Endothelial cell of umbilical vein (primary cell): ENCODE measurements at regions not wholly inside any gene's neighbourhood (a gene's known extent, or its start where the extent isn't known, plus 50 kb on each side); places are given as distances from the start of the nearest gene placed in this dataset.

Source experiments
- BruUV-seq: library from RNA; stranded (reverse); fragments of 400-500 nt; replicated peaks from 2 replicates; lab custom pipeline; 2021; lab: Mats Ljungman, UMichigan
- CTCF ChIA-PET: fragments of 300-600, 350-600 bp; sonication (Branson Sonifier 250); formaldehyde crosslinking; loops from one replicate; lab custom pipeline; 2021; ENCODE audit warnings: antibody characterized with exemption, inconsistent platforms; lab: Charles Lee
- POLR2A ChIA-PET: fragments of 300-600, 350-600 bp; sonication (Branson Sonifier 250); formaldehyde crosslinking; loops from one replicate; lab custom pipeline; 2021; ENCODE audit warnings: antibody characterized with exemption, inconsistent platforms; lab: Charles Lee
- DNase-seq: peaks from one replicate; pipeline ENCODE4 v3.0.0-alpha.2; 2011; ENCODE audit warnings: low read depth, low spot score
- FAIRE-seq: peaks from 2 replicates; lab custom pipeline; 2011; peaks lifted over from hg19 to GRCh38; lab: Jason Lieb, UNC
- H2AFZ ChIP-seq: 2 replicates; pipeline ENCODE4 v1.6.0; 2012; ENCODE audit warnings: low read depth, low read length, control low read depth, inconsistent platforms
- H3K27ac ChIP-seq: 2 replicates; pipeline ENCODE4 v1.5.1; 2011; ENCODE audit warnings: low read depth, mild to moderate bottlenecking, control low read depth, low read length, moderate library complexity; ENCODE audit not compliant: insufficient read depth
- H3K27me3 ChIP-seq, 2 experiments: 2 replicates each; pipeline versions ENCODE4 v1.6.0 to v1.6.1; 2011; ENCODE audit warnings: low read length in 2 of 2, mixed read lengths in 1 of 2; ENCODE audit not compliant: control insufficient read depth in 2 of 2, insufficient read depth in 2 of 2
- H3K36me3 ChIP-seq, 2 experiments: 2 replicates in 1 of 2; 3 replicates in 1 of 2; pipeline ENCODE4 v1.5.1; 2011; ENCODE audit warnings: low read length in 2 of 2, mild to moderate bottlenecking in 1 of 2, moderate library complexity in 1 of 2; ENCODE audit not compliant: control insufficient read depth in 2 of 2, insufficient read depth in 2 of 2; ENCODE audit errors: extremely low read depth in 1 of 2
- H3K4me1 ChIP-seq: 3 replicates; pipeline ENCODE4 v1.5.1; 2011; ENCODE audit warnings: mild to moderate bottlenecking, low read length; ENCODE audit not compliant: control insufficient read depth, insufficient read depth; ENCODE audit errors: extremely low read depth
- H3K4me2 ChIP-seq: 2 replicates; pipeline ENCODE4 v1.6.1; 2011; ENCODE audit warnings: low read length, control low read depth, mixed read lengths; ENCODE audit not compliant: insufficient read depth
- H3K4me3 ChIP-seq, 3 experiments: fragments of 200-600 bp in 1 of 3; sonication (generic), shearing (Covaris generic) in 1 of 3; replicated peaks in 1 of 3; 2 replicates each; pipeline ENCODE4 v1.5.1; 2011 to 2016; ENCODE audit warnings: control low read depth in 3 of 3, low read length in 3 of 3, mild to moderate bottlenecking in 2 of 3, inconsistent platforms in 1 of 3, low read depth in 1 of 3, moderate library complexity in 1 of 3; ENCODE audit not compliant: insufficient read depth in 1 of 3
- H3K79me2 ChIP-seq: 2 replicates; pipeline ENCODE4 v1.6.0; 2012; ENCODE audit warnings: low read length, inconsistent platforms; ENCODE audit not compliant: control insufficient read depth, insufficient read depth
- H3K9ac ChIP-seq: replicated peaks from 2 replicates; pipeline ENCODE3; 2011; ENCODE audit warnings: low read length, control low read depth; ENCODE audit not compliant: insufficient read depth; ENCODE audit errors: extremely low read depth
- H3K9me1 ChIP-seq: replicated peaks from 3 replicates; pipeline ENCODE4 v1.6.0; 2011; ENCODE audit warnings: mild to moderate bottlenecking, low read length; ENCODE audit not compliant: control insufficient read depth, insufficient read depth; ENCODE audit errors: extremely low read depth
- H3K9me3 ChIP-seq: replicated peaks from 2 replicates; pipeline ENCODE4 v1.5.1; 2012; ENCODE audit warnings: low read length, inconsistent platforms; ENCODE audit not compliant: control insufficient read depth, insufficient read depth
- H4K20me1 ChIP-seq: replicated peaks from 2 replicates; pipeline ENCODE3; 2011; ENCODE audit warnings: mild to moderate bottlenecking, low read length; ENCODE audit not compliant: control insufficient read depth, insufficient read depth; ENCODE audit errors: extremely low read depth
- EZH2 ChIP-seq: IDR thresholded peaks from 2 replicates; pipeline ENCODE4 v1.6.1; 2012; ENCODE audit warnings: borderline replicate concordance, low read depth, mild to moderate bottlenecking, moderate library complexity, low read length, inconsistent platforms; ENCODE audit not compliant: severe bottlenecking
- FOS ChIP-seq: IDR thresholded peaks from 2 replicates; pipeline ENCODE4 v1.6.1; 2011; ENCODE audit warnings: mild to moderate bottlenecking, low read length, moderate library complexity, borderline replicate concordance; ENCODE audit not compliant: insufficient read depth
- GATA2 ChIP-seq: IDR thresholded peaks from 2 replicates; pipeline ENCODE4 v1.7.0; 2011; ENCODE audit warnings: low read depth, mild to moderate bottlenecking, moderate library complexity, mixed read lengths, low read length; ENCODE audit not compliant: insufficient read length, insufficient read depth
- JUN ChIP-seq: IDR thresholded peaks from 2 replicates; pipeline ENCODE4 v1.6.1; 2011; ENCODE audit warnings: borderline replicate concordance, low read depth; ENCODE audit not compliant: insufficient read length, insufficient read depth
- MAX ChIP-seq: IDR thresholded peaks from 2 replicates; pipeline ENCODE4 v1.6.1; 2011; ENCODE audit not compliant: insufficient read depth, insufficient read length
- MYC ChIP-seq: IDR thresholded peaks from one replicate; pipeline ENCODE4 v1.6.1; 2011; ENCODE audit warnings: mild to moderate bottlenecking, low read depth, low read length
- POLR2A ChIP-seq: IDR thresholded peaks from 2 replicates; pipeline ENCODE4 v1.6.1; 2012; ENCODE audit warnings: low read depth, mild to moderate bottlenecking, control low read depth, low read length
- POLR2AphosphoS5 ChIP-seq: IDR thresholded peaks from 2 replicates; pipeline ENCODE4 v1.6.1; 2012; ENCODE audit warnings: low read depth, mild to moderate bottlenecking, control low read depth, low read length, moderate library complexity; ENCODE audit not compliant: insufficient read depth
- dilution Hi-C: fragments of 300-500 bp; cut with MboI; formaldehyde crosslinking; loops from one replicate; pipeline ENCODE4 v1.15.0; 2019; ENCODE audit warnings: low sequenced_read_pairs; ENCODE audit not compliant: extremely low pct_ligation_motif_present
- intact Hi-C: fragments of 100-400 bp; cut with micrococcal nuclease; formaldehyde crosslinking; loops from one replicate; pipeline ENCODE4 v1.10.0; 2022
- TF ChIP-seq, protein P1 (sequence below), 2 donors: IDR thresholded peaks; 1 replicate in 1 of 2; 2 replicates in 1 of 2; pipeline ENCODE4 v1.5.1; 2011; ENCODE audit warnings: low read length in 2 of 2, mild to moderate bottlenecking in 2 of 2, moderate library complexity in 2 of 2, control low read depth in 1 of 2, inconsistent platforms in 1 of 2, low read depth in 1 of 2; ENCODE audit not compliant: insufficient read depth in 1 of 2; ENCODE audit errors: extremely low read depth in 1 of 2

DNA sequence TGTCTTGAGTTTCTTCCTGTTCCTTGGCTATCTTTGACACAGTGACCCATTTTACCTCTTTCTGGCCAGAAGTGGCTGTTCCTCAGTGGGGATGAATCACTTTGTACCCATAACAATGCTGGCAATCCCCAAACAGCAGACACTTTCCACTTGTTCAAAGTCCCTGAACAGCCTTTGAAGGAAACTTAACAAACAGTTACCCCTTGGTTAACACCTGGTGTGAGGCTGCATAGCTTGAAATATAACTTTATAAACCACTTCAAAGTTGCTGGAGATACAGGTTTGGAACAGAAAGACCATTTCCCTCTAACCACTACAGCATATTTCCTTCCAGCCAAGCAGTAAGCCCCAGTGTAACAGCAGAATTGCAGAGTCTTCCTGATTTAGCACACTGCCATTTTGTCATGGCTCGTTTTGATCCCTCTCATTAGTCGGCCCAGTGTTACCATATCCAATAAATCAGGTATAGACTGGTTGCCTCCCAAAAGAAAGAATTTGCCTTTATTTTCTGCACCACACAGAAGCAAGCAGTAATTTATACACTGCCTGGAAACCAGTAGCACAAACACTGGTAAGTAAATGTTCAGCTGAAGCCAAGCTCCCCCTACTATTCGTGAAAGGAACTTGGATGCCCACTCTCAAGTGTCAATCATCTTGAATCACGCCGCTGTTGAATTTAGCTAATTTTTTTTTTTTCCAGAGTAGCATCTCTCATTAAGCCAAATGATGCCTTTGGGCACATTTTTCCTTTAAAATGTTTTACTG, 225.9 kb downstream of the PIK3R1 start:
- H3K4me1 ChIP-seq, result peaks cover 16% of the 10 kb centered on the region
- H3K9me1 ChIP-seq, result no peaks in the 10 kb centered on the region
- BruUV-seq, result no TSS peak
- DNase-seq, result no peak
- ChIA-PET POLR2A (interaction anchor here (1.0 kb wide), 1 partner anchor 109 kb away, joined by 3 read pairs; no protein-coding TSS in a partner anchor), CTCF (interaction anchor here (5.8 kb wide), 1 partner anchor 155 kb away, joined by 21 read pairs; no protein-coding TSS in a partner anchor)
- no peaks in the 10 kb centered on the region for H3K27me3 ChIP-seq
- TF ChIP-seq POLR2AphosphoS5 (no peak), EZH2 (no peak), MAX (no peak), POLR2A (no peak), FOS (no peak), JUN (no peak), GATA2 (no peak), MYC (no peak)
- TF ChIP-seq, protein P1, sequence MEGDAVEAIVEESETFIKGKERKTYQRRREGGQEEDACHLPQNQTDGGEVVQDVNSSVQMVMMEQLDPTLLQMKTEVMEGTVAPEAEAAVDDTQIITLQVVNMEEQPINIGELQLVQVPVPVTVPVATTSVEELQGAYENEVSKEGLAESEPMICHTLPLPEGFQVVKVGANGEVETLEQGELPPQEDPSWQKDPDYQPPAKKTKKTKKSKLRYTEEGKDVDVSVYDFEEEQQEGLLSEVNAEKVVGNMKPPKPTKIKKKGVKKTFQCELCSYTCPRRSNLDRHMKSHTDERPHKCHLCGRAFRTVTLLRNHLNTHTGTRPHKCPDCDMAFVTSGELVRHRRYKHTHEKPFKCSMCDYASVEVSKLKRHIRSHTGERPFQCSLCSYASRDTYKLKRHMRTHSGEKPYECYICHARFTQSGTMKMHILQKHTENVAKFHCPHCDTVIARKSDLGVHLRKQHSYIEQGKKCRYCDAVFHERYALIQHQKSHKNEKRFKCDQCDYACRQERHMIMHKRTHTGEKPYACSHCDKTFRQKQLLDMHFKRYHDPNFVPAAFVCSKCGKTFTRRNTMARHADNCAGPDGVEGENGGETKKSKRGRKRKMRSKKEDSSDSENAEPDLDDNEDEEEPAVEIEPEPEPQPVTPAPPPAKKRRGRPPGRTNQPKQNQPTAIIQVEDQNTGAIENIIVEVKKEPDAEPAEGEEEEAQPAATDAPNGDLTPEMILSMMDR (IDR thresholded peaks at IDR 0.05; ENCODE audit: extremely low read depth in 1 of 2, insufficient read depth in 1 of 2, low read depth in 1 of 2, low read length in 2 of 2), result no peak
- H3K79me2 ChIP-seq, result no peaks in the 10 kb centered on the region
- H2AFZ ChIP-seq, result no peak overlapping the region
- intact Hi-C loops, result no loop called here
- no peaks in the 10 kb centered on the region for H4K20me1 ChIP-seq
- H3K9me3 ChIP-seq, result no peaks in the 10 kb centered on the region
- no peak overlapping the region for H3K4me3 ChIP-seq
- dilution Hi-C loops, result no loop called here
- no peak for FAIRE-seq
- H3K9ac ChIP-seq, result no peak overlapping the region
- H3K36me3 ChIP-seq, result no peaks in the 10 kb centered on the region
- no peak overlapping the region for H3K4me2 ChIP-seq
- no peak overlapping the region for H3K27ac ChIP-seq
